HepG2 (cell line): ENCODE measurements at regions not wholly inside any gene's neighbourhood (a gene's known extent, or its start where the extent isn't known, plus 50 kb on each side); places are given as distances from the start of the nearest gene placed in this dataset.
A peak's percentile ranks its signal among the peaks of the same experiment; 100 is the strongest.

Source experiments
- CAMTA2 ChIP-seq: sonication (generic); formaldehyde crosslinking; IDR thresholded peaks from 2 replicates; pipeline ENCODE4 v1.4.0; 2020; ENCODE audit warnings: mild to moderate bottlenecking, missing genetic modification reagents, borderline replicate concordance
- CCAR2 ChIP-seq: fragments of 200-400 bp; formaldehyde crosslinking; optimal IDR thresholded peaks from 2 replicates; pipeline ENCODE3; 2018; ENCODE audit warnings: low read depth, mild to moderate bottlenecking, low read length, moderate library complexity
- HNF1B ChIP-seq: sonication (generic); formaldehyde crosslinking; IDR thresholded peaks from 2 replicates; pipeline ENCODE4 v1.5.1; 2020; ENCODE audit warnings: mild to moderate bottlenecking, moderate library complexity, missing genetic modification reagents
- HOXA3 ChIP-seq: sonication (generic); formaldehyde crosslinking; IDR thresholded peaks from 2 replicates; pipeline ENCODE4 v1.5.0; 2020; ENCODE audit warnings: missing genetic modification reagents
- IRF2 ChIP-seq: IDR thresholded peaks from 2 replicates; pipeline ENCODE4 v1.6.1; 2018; ENCODE audit warnings: missing genetic modification reagents, missing compliant biosample characterization
- KDM4B ChIP-seq: sonication (generic); formaldehyde crosslinking; IDR thresholded peaks from 2 replicates; pipeline ENCODE4 v1.4.0; 2020; ENCODE audit warnings: missing genetic modification reagents
- KLF6 ChIP-seq: IDR thresholded peaks from 2 replicates; pipeline ENCODE4 v1.8.0; 2016; ENCODE audit warnings: missing biosample characterization, missing genetic modification reagents
- MXD3 ChIP-seq: IDR thresholded peaks from 2 replicates; pipeline ENCODE4 v1.6.1; 2016; ENCODE audit warnings: mild to moderate bottlenecking, missing biosample characterization, missing genetic modification reagents
- NFKB2 ChIP-seq: sonication (generic); formaldehyde crosslinking; IDR thresholded peaks from 2 replicates; pipeline ENCODE4 v1.4.0; 2020; ENCODE audit warnings: missing genetic modification reagents, borderline replicate concordance
- NFYC ChIP-seq: IDR thresholded peaks from 2 replicates; pipeline ENCODE4 v1.6.1; 2016; ENCODE audit warnings: missing genetic modification reagents, missing compliant biosample characterization
- PAX8 ChIP-seq: sonication (generic); formaldehyde crosslinking; IDR thresholded peaks from 2 replicates; pipeline ENCODE4 v1.8.0; 2022; ENCODE audit warnings: mild to moderate bottlenecking, missing genetic modification reagents, borderline replicate concordance
- PBX2 ChIP-seq: IDR thresholded peaks from 2 replicates; pipeline ENCODE4 v1.6.1; 2016; ENCODE audit warnings: control low read depth
- POLR2G ChIP-seq: fragments of 200-400 bp; formaldehyde crosslinking; IDR thresholded peaks from 2 replicates; pipeline ENCODE4 v1.6.1; 2018; ENCODE audit warnings: mild to moderate bottlenecking, low read depth, low read length, moderate library complexity
- PPARG ChIP-seq: conservative IDR thresholded peaks from 2 replicates; pipeline ENCODE4 v1.6.1; 2016; ENCODE audit warnings: missing biosample characterization, missing genetic modification reagents
- PRDM10 ChIP-seq: sonication (generic); formaldehyde crosslinking; IDR thresholded peaks from 2 replicates; pipeline ENCODE4 v1.4.0; 2020; ENCODE audit warnings: low read depth, missing genetic modification reagents
- SALL1 ChIP-seq: sonication (generic); formaldehyde crosslinking; IDR thresholded peaks from 2 replicates; pipeline ENCODE4 v1.8.0; 2022; ENCODE audit warnings: mild to moderate bottlenecking, missing genetic modification reagents
- ZFP1 ChIP-seq: IDR thresholded peaks from 2 replicates; pipeline ENCODE4 v1.6.1; 2016
- ZFY ChIP-seq: sonication (generic); formaldehyde crosslinking; IDR thresholded peaks from 2 replicates; pipeline ENCODE4 v1.4.0; 2020; ENCODE audit warnings: missing genetic modification reagents
- ZNF160 ChIP-seq: sonication (generic); formaldehyde crosslinking; IDR thresholded peaks from 2 replicates; pipeline ENCODE4 v1.8.0; 2022; ENCODE audit warnings: mild to moderate bottlenecking, inconsistent platforms, missing genetic modification reagents
- ZNF225 ChIP-seq: sonication (generic); formaldehyde crosslinking; IDR thresholded peaks from 2 replicates; pipeline ENCODE4 v1.4.0; 2020; ENCODE audit warnings: mild to moderate bottlenecking, missing genetic modification reagents
- ZNF597 ChIP-seq: sonication (generic); formaldehyde crosslinking; IDR thresholded peaks from 2 replicates; pipeline ENCODE4 v1.5.0; 2020; ENCODE audit warnings: missing genetic modification reagents
- ZNF644 ChIP-seq: IDR thresholded peaks from 2 replicates; pipeline ENCODE4 v1.6.1; 2016; ENCODE audit warnings: low read depth
- ZNF674 ChIP-seq: sonication (generic); formaldehyde crosslinking; IDR thresholded peaks from 2 replicates; pipeline ENCODE4 v1.5.0; 2020; ENCODE audit warnings: low read depth, mild to moderate bottlenecking, missing genetic modification reagents

- TF ChIP-seq ZNF225 (CRISPR knock-in tag) (no peak), PBX2 (CRISPR knock-in tag) (no peak), ZFP1 (CRISPR knock-in tag) (no peak), CAMTA2 (CRISPR knock-in tag) (no peak), HOXA3 (peak; percentile 22; the same call in 1 of the 2 replicates), NFKB2 (CRISPR knock-in tag) (no peak), ZNF160 (CRISPR knock-in tag) (0 out of 2 replicates have a peak, but pooled peaks have one; percentile 41), KLF6 (CRISPR knock-in tag) (no peak), ZFY (CRISPR knock-in tag) (no peak), PAX8 (CRISPR knock-in tag) (no peak), PRDM10 (CRISPR knock-in tag) (no peak), KDM4B (CRISPR knock-in tag) (no peak), POLR2G (no peak), ZNF597 (CRISPR knock-in tag) (no peak), HNF1B (CRISPR knock-in tag) (peak; percentile 58), MXD3 (no peak), NFYC (CRISPR knock-in tag) (no peak), PPARG (CRISPR knock-in tag) (no peak), SALL1 (CRISPR knock-in tag) (peak; percentile 86), IRF2 (no peak), CCAR2 (no peak), ZNF674 (CRISPR knock-in tag) (no peak), ZNF644 (0 out of 2 replicates have a peak, but pooled peaks have one; percentile 24)
Observed at GRCh38 chr6:134517145-134517658, 199.3 kb upstream of the SGK1 start (continued).
